Activated CD4-positive, alpha-beta T cell treated with anti-CD3 and anti-CD28 coated beads, Interleukin-2, amount 50 U/mL, for 1 hour (primary cell): ENCODE measurements at regions not wholly inside any gene's neighbourhood (a gene's known extent, or its start where the extent isn't known, plus 50 kb on each side); places are given as distances from the start of the nearest gene placed in this dataset.
"Not testable (repeated sequence)": the region's sequence is repeated elsewhere in the genome, so short reads cannot be mapped to it uniquely, and the experiment has no call there.

Experiments
- DNase-seq: peaks from one replicate; pipeline ENCODE4 v3.0.0-alpha.2; 2020

DNA sequence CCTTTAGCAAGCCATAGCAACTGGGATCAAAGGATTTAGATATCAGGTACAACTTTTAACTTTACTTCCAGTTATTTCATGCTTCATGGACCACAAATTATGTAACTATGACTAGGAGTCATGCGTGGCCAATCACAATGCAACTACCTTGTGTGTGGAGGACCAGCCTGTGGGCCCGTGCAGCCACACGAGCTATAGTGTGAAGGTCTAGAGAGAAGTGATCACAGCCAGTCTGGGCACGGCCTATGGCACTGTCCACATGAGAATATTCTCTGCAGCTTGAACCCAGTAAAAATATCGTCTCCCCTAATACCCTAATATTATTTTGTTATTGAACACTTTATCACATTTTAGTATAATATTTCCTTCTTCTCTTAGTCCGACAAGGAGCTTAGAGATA, 464.9 kb upstream of the MIR17HG start:
- DNase-seq, result no peak

DNA sequence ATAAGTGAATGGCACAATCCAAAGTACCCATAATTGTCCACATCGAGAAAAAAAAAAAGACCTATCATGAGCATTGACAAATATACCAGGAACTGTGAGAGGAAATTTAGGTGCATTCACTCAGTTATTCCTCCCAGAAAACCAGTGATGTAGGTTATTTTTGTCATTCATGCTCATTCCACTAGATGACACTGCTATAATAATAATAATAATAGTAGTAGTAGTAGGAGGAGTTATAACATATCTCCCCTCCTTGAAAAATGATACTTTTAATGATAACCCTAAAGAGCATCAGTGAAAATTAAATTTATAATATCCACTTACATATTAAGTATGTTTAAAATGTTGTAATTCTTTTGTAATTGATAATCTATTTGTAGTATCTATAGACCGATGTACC, 463.9 kb upstream of the MIR17HG start:
- no peak for DNase-seq

DNA sequence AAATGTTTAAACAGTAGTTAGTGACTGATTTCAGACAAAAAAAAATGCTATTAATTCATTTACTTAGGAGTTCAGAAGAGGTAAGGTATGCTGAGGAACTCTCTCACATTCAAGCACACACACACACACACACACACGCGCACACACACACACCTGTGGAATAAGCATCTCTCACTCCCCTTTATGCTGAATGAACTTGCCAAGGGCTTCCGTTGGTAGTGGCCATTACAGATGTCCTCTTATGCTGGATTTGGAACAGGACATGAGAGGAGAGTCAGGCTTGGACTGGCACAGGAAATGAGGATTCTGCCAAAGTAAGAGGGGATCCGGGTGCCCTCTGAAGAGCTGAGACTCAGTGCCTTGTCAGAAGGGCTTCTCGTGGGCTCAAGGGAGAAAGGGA, 463.4 kb upstream of the MIR17HG start:
- no peak for DNase-seq

DNA sequence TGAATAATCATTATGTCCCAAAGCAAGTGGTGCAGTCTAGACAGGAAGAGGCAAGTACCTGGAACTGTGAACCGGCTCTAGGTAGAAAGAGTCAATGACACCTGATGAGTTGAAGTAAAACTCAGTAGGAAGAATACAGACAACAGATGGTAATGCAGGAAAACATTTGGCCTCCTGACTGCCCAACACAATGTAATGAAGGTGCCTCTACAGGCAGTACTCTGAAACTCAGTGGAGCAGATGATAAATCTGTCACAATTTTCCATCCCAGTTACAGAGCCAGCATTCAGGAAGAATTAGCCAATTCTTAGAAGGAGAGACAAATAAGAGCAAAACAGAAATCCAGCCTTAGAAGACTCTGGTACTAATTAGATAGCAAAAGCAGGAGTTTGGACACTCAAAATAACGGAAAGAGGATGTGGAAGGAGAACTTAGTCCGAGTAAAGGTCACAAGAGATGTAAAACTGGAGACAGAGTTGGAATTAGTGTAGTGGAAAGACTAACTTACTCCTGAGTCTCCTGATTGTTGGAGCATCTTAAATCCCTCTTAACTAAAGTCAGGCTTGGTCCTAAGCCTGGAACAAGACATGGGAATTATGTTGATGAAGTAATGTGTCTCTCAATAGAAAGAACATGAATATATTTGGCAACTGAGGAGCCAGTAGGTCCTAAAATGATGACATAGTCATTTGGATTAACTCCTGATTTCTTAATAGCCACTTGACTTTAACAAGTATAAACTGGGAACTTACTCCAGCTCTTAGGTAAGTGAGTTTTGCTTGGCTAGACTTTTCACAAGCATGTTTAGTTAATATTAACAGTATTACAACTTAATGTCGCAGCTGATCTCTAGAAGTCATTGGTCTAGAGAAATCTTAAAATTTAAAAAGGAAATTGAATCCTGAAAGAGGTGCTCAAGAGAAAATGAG, 457.3 kb upstream of the MIR17HG start:
- no peak for DNase-seq

DNA sequence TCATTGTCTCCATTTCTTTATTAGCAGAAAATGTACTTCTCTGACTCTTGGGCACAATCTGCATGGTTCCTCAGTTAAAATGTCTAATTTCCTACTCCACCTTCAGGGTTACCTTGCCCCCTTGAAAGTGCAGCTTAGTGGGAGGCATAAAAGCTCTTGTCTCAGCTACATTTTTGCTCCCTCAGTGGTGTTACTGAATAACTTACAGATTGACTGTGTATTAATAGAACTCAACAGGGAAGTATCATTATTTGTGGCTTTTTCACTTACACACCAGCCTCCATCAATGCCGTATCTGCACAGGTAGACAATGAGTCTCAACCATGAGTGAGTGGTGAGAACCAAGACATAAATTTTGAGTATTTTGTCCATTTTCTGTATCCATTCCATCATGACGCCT, 456.2 kb upstream of the MIR17HG start:
- DNase-seq, result no peak

DNA sequence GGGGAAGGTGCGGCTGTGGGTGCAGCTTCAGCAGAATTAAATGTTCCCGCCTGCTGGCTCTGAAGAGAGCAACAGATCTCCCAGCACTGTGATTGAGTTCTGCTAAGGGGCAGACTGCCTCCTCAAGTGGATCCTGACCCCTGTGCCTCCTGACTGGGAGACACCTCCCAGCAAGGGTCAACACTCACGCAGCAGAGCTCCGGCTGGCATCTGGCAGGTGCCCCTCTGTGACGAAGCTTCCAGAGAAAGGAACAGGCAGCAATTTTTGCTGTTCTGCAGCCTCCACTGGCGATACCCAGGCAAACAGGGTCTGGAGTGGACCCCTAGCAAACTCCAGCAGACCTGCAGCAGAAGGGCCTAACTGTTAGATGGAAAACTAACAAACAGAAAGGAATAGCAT, 454.3 kb upstream of the MIR17HG start:
- not testable (repeated sequence) for DNase-seq

DNA sequence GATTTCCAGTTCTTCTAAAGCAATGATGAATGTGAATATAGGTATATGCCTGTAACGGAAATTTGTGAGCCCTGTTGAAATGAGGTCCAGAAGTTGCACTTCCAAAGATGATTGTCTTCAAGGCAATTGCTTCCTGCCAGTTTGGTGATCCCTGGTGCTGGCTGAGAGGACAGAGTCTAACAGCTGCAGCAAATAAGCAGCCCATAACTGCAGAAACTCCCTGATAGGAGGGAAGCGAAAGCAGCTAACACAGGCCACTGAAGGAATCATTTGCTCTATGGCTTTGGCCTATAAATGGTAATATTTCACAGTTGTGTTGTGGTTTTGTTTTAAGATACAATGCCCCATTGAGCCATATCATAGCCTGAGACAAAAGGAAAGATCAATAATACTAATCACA, 451.5 kb upstream of the MIR17HG start:
- no peak for DNase-seq

DNA sequence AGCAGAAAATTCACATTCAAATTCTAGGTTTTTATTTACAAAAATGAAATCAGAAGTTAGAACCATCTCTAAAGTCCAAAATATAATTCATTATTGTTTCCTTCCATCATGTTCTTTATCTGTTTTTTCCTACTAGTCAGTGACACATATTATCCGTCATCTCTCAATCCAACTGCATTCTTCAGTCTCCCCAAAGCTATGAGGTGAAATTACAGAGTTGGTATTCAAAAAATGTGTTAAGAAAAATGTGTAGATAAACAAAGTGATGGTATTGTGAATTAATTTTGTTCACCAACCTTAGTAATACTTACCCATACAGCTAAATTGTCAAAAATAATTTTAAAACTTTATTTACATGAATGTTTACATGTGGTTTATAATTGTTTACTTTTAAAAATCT, 448.7 kb upstream of the MIR17HG start:
- DNase-seq, result no peak

DNA sequence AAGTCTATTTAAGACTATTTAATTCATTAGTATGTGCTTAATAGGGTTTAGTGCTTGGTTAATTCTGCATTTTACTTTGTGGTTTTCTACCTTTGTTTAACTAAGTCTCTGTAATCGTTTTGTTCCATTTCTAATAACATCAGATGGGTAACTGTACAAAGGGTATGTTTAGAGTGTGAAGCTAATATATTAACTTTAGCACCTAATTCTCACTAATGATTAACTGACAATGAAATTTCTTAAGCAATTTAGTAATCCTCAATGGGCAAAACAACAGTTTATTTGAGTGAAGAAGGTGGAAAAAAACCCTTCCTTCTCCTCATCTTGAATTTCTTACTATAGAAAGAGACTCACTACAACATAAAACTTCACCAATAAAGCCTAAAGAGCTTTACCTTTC, 448.1 kb upstream of the MIR17HG start:
- no peak for DNase-seq

DNA sequence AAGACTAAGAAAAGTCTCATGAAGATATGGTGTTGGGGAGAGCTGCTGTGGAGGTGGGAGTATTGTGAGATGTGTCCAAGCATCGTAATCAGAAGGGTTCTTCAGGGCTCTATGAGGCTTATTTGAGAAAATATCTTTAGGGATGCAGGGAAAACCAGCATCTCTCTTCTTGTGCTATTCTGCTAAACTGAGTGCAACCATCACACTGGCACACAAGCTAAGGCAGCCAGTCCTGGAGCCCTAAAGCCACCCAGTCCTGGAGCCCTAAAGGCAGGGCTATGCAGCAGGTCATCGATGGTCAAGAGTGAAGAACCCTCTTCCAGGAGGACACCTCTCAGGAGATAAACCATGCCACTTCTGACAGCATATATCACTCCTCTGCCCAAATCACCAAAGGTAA, 445.2 kb upstream of the MIR17HG start:
- DNase-seq, result no peak

DNA sequence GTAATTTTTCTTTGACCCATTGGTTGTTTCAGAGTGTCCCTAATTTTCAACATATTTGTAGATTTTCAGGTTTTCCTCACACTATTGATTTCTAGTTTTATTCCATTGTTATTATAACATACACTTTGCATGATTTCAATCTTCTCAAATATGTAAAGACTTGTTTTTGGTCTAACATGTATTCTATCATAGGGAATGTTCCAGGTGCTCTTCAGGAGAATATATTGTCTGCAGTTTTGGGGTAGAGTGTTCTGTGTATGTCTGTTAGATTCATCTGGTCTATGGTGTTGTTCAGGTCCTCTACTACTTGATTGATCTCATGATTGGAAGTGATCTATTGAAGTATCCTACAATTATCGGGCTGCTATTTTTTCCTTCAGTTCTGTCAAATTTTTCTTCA, 440.9 kb upstream of the MIR17HG start:
- no peak for DNase-seq

DNA sequence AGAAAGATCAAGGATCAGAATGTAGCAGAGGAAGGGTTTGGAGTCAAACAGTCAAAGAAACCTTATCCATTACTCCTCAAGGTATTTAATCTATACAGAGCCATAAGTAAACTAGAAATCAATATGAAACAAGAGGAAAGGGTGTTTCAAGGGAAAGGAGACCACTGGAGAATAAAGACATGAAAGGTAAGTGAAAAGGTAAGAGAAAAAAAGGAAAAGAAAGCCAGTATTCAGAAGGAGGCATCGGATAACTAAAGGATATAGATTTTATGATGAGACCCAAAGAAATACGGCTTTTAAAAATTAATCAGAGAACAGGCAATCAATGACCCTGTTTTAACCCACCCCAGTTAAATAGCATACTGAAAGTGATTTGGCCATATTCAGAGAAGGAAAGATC, 438.7 kb upstream of the MIR17HG start:
- DNase-seq, result no peak

DNA sequence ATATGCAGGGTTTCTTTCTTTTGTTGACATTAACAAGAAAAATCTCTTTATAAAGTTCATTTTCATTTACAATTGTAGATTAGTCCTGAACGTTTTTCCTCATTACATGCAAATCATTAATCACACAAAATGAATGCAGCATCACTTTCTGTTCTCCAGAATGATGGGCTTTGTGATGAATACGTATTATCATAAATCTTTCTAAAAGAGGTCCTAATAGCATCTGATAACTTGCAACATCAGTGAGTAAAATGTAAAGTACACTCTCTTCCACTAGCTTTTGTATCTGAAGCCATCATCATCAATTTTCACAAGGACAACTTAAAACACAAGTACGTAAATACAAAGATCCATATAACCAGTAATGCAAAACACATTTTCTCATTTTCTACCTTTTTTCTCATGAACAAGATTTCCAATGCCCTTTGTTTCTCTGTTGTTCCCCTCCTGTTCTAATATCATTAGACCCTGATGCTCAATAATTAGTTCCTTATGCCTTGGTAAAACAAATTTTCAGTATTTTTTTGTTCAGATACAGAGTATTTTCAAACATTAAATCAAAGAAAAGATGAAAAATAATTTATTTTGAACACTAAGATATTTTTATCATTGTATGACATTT, 437.4 kb upstream of the MIR17HG start:
- no peak for DNase-seq

DNA sequence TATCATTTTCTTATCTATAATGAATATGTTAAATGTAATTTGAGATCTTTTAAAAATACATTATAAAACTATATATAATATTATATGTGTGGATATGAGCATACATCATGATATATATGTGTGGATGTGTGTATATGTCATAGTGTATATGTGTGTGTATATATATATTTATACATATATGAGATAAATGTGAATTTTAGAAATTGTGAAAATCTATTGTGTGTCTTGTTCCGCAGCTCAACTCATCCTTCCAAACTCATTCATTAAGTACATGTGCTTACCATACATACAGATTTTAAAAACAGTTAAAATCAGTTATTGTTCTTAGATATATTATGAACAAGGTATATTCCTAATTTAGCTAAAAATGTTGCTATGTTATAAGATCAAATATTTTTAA, 435.2 kb upstream of the MIR17HG start:
- DNase-seq, result no peak

DNA sequence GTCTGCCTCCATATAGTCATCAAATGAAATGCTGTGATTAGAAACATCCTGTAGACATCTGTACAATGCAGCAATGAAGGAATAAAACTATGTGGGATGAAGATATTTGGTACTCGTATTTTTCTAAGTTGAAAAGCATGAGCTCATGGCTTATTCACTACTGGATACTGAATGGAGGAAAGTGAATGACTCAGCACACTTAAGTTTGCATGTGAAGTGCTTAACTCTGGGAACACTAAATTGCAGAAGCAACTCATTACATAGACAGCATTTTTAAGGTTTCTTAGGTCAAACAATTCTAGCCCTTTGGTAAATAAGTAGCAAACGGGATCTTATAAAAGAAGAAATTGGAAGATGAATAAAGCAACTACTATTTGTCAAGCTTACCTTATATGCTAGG, 429.0 kb upstream of the MIR17HG start:
- DNase-seq, result no peak

DNA sequence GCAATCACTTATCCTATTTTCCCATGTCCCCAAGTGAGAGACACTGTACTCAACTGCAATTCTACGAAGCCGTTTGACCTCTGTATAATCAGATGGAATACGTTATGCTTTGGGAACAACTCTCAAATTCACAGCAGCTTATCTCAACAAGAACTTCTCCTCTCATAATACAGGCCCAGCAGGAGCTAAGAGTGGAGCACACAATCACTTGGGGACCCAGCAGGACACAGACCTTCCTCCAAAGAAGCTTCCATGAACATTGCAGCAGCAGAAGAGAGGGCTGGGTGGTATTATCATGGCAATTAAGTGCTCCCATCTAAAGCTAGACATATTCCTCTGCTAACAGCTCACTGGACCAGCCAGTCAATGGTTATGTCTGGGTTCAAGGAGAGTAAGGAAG, 428.3 kb upstream of the MIR17HG start:
- no peak for DNase-seq

DNA sequence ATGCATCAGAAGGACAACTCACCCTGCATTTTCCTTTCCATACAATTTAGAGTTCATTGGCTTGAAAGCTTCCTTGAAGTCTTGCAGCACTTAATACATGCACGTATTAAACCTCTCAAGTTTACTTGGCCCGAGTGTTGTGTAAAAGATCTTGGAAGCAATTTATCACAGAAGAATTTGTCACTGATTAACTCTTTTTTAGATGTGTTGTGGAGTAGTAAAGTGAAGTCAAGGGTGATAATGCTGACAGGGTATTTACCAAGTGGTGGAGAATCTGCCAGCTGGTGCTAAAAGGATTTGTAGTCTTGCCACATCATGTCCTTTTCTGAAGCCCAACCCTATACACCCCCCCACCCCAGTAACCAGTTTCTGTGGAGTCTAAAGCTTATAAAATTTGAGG, 421.0 kb upstream of the MIR17HG start:
- DNase-seq, result no peak

DNA sequence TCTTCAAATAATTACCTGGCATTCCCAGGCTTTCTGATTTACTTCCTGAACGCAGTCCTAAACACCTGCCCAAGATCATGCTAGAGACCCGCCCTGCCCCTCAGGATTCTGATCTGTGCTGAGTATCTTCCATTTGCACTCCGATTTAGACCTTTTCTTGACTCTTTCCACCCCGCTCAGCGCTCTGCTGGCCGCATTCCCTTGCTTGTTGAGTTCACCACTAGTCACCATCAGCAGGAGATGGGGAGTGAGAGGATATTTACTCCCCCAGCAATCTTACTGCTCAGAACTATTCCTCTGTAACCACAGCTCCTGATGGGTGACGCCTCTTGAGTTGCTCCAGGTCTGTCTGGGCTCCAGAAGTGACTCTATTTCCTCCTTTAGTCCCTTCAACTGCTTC, 419.4 kb upstream of the MIR17HG start:
- DNase-seq, result no peak

DNA sequence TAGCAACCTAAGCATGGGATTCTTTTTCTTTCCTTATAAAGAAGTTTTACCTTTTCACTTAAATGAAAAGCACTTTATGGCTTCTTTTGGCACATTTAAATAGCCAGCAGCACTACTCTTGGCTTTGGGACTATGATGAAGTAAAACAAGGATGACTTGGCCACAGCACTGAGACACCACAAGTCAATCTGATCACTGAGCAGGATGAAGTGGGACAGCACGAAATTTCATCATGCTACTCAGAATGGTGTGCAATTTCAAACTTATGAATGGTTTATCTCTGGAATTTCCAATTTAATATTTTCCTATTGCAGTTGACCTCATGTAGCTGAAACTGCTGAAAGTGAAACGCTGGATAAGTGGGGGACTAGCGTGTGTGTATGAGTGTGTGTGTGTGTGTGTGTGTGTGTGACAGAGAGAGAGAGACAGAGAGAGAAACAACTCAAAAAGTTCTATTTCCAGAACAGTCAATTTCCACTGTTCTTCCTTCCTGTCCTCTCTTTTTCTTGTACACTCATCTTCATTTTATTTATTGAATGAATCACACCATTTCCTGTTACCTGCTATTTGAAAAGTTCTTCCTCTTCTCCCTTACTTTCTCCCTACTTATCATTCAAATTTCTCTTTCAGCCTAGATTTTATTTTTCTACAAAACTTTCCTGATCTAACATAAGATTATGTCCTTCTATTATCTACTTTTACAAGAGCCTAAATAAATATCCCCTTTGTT, 414.2 kb upstream of the MIR17HG start:
- no peak for DNase-seq

DNA sequence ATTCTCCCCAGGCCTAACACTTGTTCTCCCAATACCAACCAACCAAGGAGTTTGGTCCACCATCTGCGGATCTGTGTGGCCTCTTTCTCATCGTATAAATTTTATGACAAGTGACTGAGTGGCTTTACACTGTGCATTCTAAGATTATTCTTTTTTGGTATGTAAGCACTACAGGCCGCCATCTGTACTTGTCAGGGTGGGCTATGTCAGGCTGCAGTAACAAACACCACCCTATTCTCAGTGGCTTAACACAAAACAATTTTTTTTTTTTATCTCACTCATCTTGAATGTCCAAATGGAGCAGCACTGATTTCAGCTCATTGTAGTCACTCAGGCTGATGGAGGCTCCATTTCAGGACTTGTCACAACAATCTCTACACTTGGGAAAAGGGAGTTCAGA, 412.7 kb upstream of the MIR17HG start:
- no peak for DNase-seq

DNA sequence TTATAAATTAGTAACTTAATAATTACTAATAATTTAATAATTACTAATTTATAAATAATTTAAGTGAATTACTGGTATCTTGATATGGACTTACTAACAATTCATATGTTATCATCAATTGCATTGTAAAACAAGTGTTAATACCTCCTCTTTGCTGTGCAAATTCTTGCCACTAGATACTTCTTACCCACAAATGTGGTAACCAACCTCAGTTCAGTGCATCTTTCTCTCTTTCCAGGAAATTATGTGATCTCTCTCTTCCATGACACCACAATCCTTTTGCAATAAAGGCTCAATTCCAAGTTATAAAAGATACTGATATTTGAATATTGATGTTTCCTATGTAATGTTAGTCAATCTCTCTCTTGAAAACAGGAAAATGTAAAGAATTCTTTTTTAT, 408.6 kb upstream of the MIR17HG start:
- no peak for DNase-seq

DNA sequence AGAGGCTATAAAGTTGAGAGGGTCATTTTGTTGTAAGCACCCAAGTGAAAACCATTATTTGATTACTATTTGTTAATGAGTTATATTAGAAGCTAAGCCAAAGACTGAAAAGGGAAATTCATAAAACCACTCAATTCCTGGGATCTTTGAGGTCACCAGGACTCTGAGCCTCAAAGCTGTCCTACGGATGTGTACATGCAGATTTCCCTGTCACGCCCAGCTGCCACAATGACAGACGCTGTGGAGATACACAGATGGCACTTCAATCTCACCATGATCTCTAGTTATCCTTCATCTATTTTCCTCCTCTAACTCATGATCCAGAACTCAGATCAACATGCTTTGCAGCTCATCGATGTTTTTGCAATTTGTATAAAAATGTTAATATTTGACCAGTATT, 403.5 kb upstream of the MIR17HG start:
- no peak for DNase-seq

DNA sequence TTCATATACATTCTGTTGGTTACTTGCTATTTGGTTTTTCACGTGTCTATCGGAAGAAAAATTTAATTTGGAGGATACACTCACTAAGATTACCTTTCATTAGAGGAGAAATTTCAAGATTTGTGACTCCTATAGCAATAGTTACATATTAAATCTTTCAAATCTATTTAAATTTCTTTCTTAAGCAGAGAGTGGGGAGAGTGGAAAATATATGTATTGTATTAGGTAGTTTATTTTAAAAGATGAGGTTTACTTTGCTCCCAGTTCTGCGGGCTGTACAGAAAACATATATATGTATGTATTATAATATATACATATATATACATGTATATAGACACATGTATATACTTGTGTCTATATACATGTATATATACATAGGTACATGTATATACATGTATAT, 402.3 kb upstream of the MIR17HG start:
- not testable (repeated sequence) for DNase-seq

DNA sequence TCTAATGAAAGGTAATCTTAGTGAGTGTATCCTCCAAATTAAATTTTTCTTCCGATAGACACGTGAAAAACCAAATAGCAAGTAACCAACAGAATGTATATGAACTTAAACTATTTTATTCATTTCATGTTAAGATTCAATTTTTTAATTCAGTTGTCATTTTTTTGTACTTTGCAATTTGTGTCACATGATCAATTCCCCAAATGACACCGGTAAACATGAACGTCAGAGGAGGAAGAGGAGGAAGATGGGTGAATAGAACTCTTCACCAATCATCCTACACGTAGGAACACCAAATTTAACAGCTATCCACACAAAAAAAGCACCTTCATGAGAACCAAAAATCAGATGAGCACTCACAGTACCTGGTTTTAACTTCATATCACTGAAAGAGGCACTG, 401.4 kb upstream of the MIR17HG start:
- not testable (repeated sequence) for DNase-seq
